Natural killer cell (primary cell): ENCODE measurements at regions not wholly inside any gene's neighbourhood (a gene's known extent, or its start where the extent isn't known, plus 50 kb on each side); places are given as distances from the start of the nearest gene placed in this dataset.

Source experiments
- ATAC-seq, 3 donors: fragments of 150-1000 bp in 2 of 3; fragments of 200-7000 bp in 1 of 3; cut with Tn5 transposase; 1 replicate in 1 of 3; 2 replicates in 2 of 3; pipeline ENCODE4 v1.10.0; 2021; ENCODE audit warnings: mild to moderate bottlenecking in 2 of 3, moderate library complexity in 2 of 3
- DNase-seq, 2 donors: peaks; one replicate each; pipeline versions ENCODE4 v3.0.0 to v3.0.0-alpha.2; 2013 to 2021; ENCODE audit warnings: mixed read lengths in 1 of 2
- H3K27ac ChIP-seq: one replicate; pipeline ENCODE4 v1.5.1; 2013; ENCODE audit warnings: mild to moderate bottlenecking, low read length
- H3K27me3 ChIP-seq: one replicate; pipeline ENCODE4 v1.6.1; 2013; ENCODE audit warnings: low read length; ENCODE audit not compliant: control insufficient read depth, insufficient read depth
- H3K36me3 ChIP-seq: one replicate; pipeline ENCODE4 v1.6.1; 2013; ENCODE audit warnings: low read length; ENCODE audit not compliant: control insufficient read depth, insufficient read depth
- H3K4me1 ChIP-seq: one replicate; pipeline ENCODE4 v1.6.1; 2013; ENCODE audit warnings: low read length; ENCODE audit not compliant: control insufficient read depth, insufficient read depth
- H3K4me3 ChIP-seq: one replicate; pipeline ENCODE4 v1.5.1; 2013; ENCODE audit warnings: low read length
- H3K9me3 ChIP-seq: one replicate; pipeline ENCODE4 v1.6.1; 2013; ENCODE audit warnings: low read length; ENCODE audit not compliant: control insufficient read depth, insufficient read depth
- H3K27ac Mint-ChIP-seq, 2 donors: one replicate each; pipeline ENCODE4 v1.8.0; 2022; ENCODE audit warnings: mild to moderate bottlenecking in 2 of 2, mixed read lengths in 2 of 2, moderate library complexity in 1 of 2
- H3K27me3 Mint-ChIP-seq, 2 donors: one replicate each; pipeline ENCODE4 v1.8.0; 2022; ENCODE audit warnings: low read depth in 2 of 2, mixed read lengths in 2 of 2
- H3K36me3 Mint-ChIP-seq: one replicate; pipeline ENCODE4 v1.8.0; 2022; ENCODE audit warnings: mixed read lengths
- H3K4me1 Mint-ChIP-seq, 2 donors: one replicate each; pipeline ENCODE4 v1.8.0; 2022; ENCODE audit warnings: mixed read lengths in 2 of 2
- H3K4me3 Mint-ChIP-seq: one replicate; pipeline ENCODE4 v1.8.0; 2022; ENCODE audit warnings: mild to moderate bottlenecking, moderate library complexity, mixed read lengths
- H3K9me3 Mint-ChIP-seq, 2 donors: one replicate each; pipeline ENCODE4 v1.8.0; 2022; ENCODE audit warnings: mixed read lengths in 2 of 2
- CTCF ChIP-seq: fragments of 200-600 bp; IDR thresholded peaks from one replicate; pipeline ENCODE4 v1.8.0; 2022; ENCODE audit warnings: antibody characterized with exemption
- WGBS: methylation state at CpG from one replicate; pipeline ENCODE4 v1.1.7; 2013; ENCODE audit warnings: missing lambda C conversion rate; ENCODE audit not compliant: insufficient coverage; 5-methylcytosine and 5-hydroxymethylcytosine counted together
- intact Hi-C: fragments of 100-400 bp; cut with micrococcal nuclease; formaldehyde crosslinking; loops from one replicate; pipeline ENCODE4 v1.14.2; 2022

GRCh38 chr10:62972103-62972502 lies 155.9 kb upstream of the EGR2 start:
- Histone ChIP-seq H3K36me3 (no peaks in the 10 kb centered on the region), H3K4me1 (no peaks in the 10 kb centered on the region), H3K4me3 (no peak overlapping the region), H3K9me3 (no peaks in the 10 kb centered on the region), H3K27ac (no peak overlapping the region), H3K27me3 (no peaks in the 10 kb centered on the region)
- no peaks in the 10 kb centered on the region for H3K36me3 Mint-ChIP-seq
- H3K9me3 Mint-ChIP-seq = no peaks in the 10 kb centered on the region
- H3K27me3 Mint-ChIP-seq = peaks cover 24 to 25% of the 10 kb centered on the region in 2 donors
- H3K4me3 Mint-ChIP-seq = no peak overlapping the region
- no peaks in the 10 kb centered on the region for H3K4me1 Mint-ChIP-seq
- no peak for DNase-seq
- intact Hi-C loops = no loop called here
- no peak for ATAC-seq
- no peak for TF ChIP-seq CTCF
- no peak overlapping the region for H3K27ac Mint-ChIP-seq

GRCh38 chr10:62964026-62964425 lies 147.9 kb upstream of the EGR2 start:
- no peak for DNase-seq
- Histone ChIP-seq H3K9me3 (no peaks in the 10 kb centered on the region), H3K4me3 (no peak overlapping the region), H3K36me3 (no peaks in the 10 kb centered on the region), H3K27me3 (no peaks in the 10 kb centered on the region), H3K4me1 (no peaks in the 10 kb centered on the region), H3K27ac (no peak overlapping the region)
- intact Hi-C loops = no loop called here
- no peaks in the 10 kb centered on the region for H3K36me3 Mint-ChIP-seq
- H3K4me3 Mint-ChIP-seq = no peak overlapping the region
- H3K9me3 Mint-ChIP-seq = no peaks in the 10 kb centered on the region
- 87% methylated on average over 3 of the region's 4 CpGs for WGBS
- H3K27ac Mint-ChIP-seq = no peak overlapping the region
- no peak for ATAC-seq
- H3K4me1 Mint-ChIP-seq = no peaks in the 10 kb centered on the region
- no peak for TF ChIP-seq CTCF
- H3K27me3 Mint-ChIP-seq = peaks cover 11 to 53% of the 10 kb centered on the region in 2 donors

- peaks cover 6 to 55% of the 10 kb centered on the region in 2 donors for H3K27me3 Mint-ChIP-seq
- 85% methylated on average over 3 of the region's 3 CpGs for WGBS
Measured at GRCh38 chr10:62961951-62962523, 145.9 kb upstream of the EGR2 start.

More at GRCh38 chr10:62961951-62962523, 145.9 kb upstream of the EGR2 start:
- Histone ChIP-seq H3K4me1 (no peaks in the 10 kb centered on the region), H3K27me3 (no peaks in the 10 kb centered on the region), H3K27ac (no peak overlapping the region), H3K4me3 (no peak overlapping the region), H3K36me3 (no peaks in the 10 kb centered on the region), H3K9me3 (no peaks in the 10 kb centered on the region)
- intact Hi-C loops = no loop called here
- ATAC-seq = no peak
- Mint-ChIP-seq H3K9me3 (no peaks in the 10 kb centered on the region), H3K4me1 (no peaks in the 10 kb centered on the region), H3K4me3 (no peak overlapping the region), H3K36me3 (no peaks in the 10 kb centered on the region), H3K27ac (no peak overlapping the region)
- DNase-seq = no peak
- no peak for TF ChIP-seq CTCF
